Activated naive CD4-positive, alpha-beta T cell treated with anti-CD3 and anti-CD28 coated beads, Interleukin-2, amount 50 U/mL, for 24 hours (primary cell): ENCODE measurements at regions not wholly inside any gene's neighbourhood (a gene's known extent, or its start where the extent isn't known, plus 50 kb on each side); places are given as distances from the start of the nearest gene placed in this dataset.
"Not testable (repeated sequence)": the region's sequence is repeated elsewhere in the genome, so short reads cannot be mapped to it uniquely, and the experiment has no call there.

ENCODE experiments used
- H3K27ac Mint-ChIP-seq: one replicate; pipeline ENCODE4 v1.8.0; 2021; ENCODE audit warnings: mild to moderate bottlenecking, mixed read lengths
- H3K27me3 Mint-ChIP-seq: one replicate; pipeline ENCODE4 v1.8.0; 2021; ENCODE audit warnings: mixed read lengths
- H3K36me3 Mint-ChIP-seq: one replicate; pipeline ENCODE4 v1.8.0; 2021; ENCODE audit warnings: mixed read lengths
- H3K4me1 Mint-ChIP-seq: one replicate; pipeline ENCODE4 v1.8.0; 2021; ENCODE audit warnings: mixed read lengths
- H3K4me3 Mint-ChIP-seq: one replicate; pipeline ENCODE4 v1.8.0; 2021; ENCODE audit warnings: mild to moderate bottlenecking, mixed read lengths
- H3K9me3 Mint-ChIP-seq: one replicate; pipeline ENCODE4 v1.8.0; 2021; ENCODE audit warnings: mixed read lengths

- no peak overlapping the region for H3K27ac Mint-ChIP-seq
- H3K4me1 Mint-ChIP-seq = no peaks in the 10 kb centered on the region
- H3K36me3 Mint-ChIP-seq = peaks cover 2% of the 10 kb centered on the region
- peaks cover 16% of the 10 kb centered on the region for H3K9me3 Mint-ChIP-seq
- peaks cover 15% of the 10 kb centered on the region for H3K27me3 Mint-ChIP-seq
- H3K4me3 Mint-ChIP-seq = no peak overlapping the region
Observed at GRCh38 chr13:78084401-78084800, 165.8 kb upstream of the EDNRB start.

- peaks cover 5% of the 10 kb centered on the region for H3K27me3 Mint-ChIP-seq
- H3K36me3 Mint-ChIP-seq = peaks cover 2% of the 10 kb centered on the region
- peaks cover 16% of the 10 kb centered on the region for H3K9me3 Mint-ChIP-seq
- no peak overlapping the region for H3K4me3 Mint-ChIP-seq
- no peak overlapping the region for H3K27ac Mint-ChIP-seq
- no peaks in the 10 kb centered on the region for H3K4me1 Mint-ChIP-seq
Observed at GRCh38 chr13:78078168-78078567, 159.5 kb upstream of the EDNRB start.

GRCh38 chr13:78067290-78067689, 148.7 kb upstream of the EDNRB start:
- H3K4me1 Mint-ChIP-seq = no peaks in the 10 kb centered on the region
- peaks cover 1% of the 10 kb centered on the region for H3K27me3 Mint-ChIP-seq
- no peaks in the 10 kb centered on the region for H3K9me3 Mint-ChIP-seq
- no peaks in the 10 kb centered on the region for H3K36me3 Mint-ChIP-seq
- H3K4me3 Mint-ChIP-seq = no peak overlapping the region
- no peak overlapping the region for H3K27ac Mint-ChIP-seq

GRCh38 chr13:78065141-78065540, 146.5 kb upstream of the EDNRB start:
- H3K9me3 Mint-ChIP-seq = no peaks in the 10 kb centered on the region
- H3K36me3 Mint-ChIP-seq = no peaks in the 10 kb centered on the region
- peaks cover 1% of the 10 kb centered on the region for H3K27me3 Mint-ChIP-seq
- H3K4me3 Mint-ChIP-seq = no peak overlapping the region
- H3K4me1 Mint-ChIP-seq = no peaks in the 10 kb centered on the region
- H3K27ac Mint-ChIP-seq = no peak overlapping the region

- Mint-ChIP-seq H3K4me3 (no peak overlapping the region), H3K36me3 (no peaks in the 10 kb centered on the region), H3K27me3 (no peaks in the 10 kb centered on the region), H3K4me1 (no peaks in the 10 kb centered on the region), H3K9me3 (peaks cover under 1% of the 10 kb centered on the region), H3K27ac (no peak overlapping the region)
Observed at GRCh38 chr13:78061806-78062205, 143.2 kb upstream of the EDNRB start.

- Mint-ChIP-seq H3K36me3 (no peaks in the 10 kb centered on the region), H3K9me3 (peaks cover 7% of the 10 kb centered on the region), H3K27me3 (no peaks in the 10 kb centered on the region), H3K4me1 (no peaks in the 10 kb centered on the region), H3K27ac (no peak overlapping the region), H3K4me3 (no peak overlapping the region)
Observed at GRCh38 chr13:78060966-78061365, 142.3 kb upstream of the EDNRB start.

GRCh38 chr13:78056865-78057264, 138.2 kb upstream of the EDNRB start:
- H3K36me3 Mint-ChIP-seq, H3K4me1 Mint-ChIP-seq, H3K4me3 Mint-ChIP-seq, H3K27me3 Mint-ChIP-seq, H3K9me3 Mint-ChIP-seq, H3K27ac Mint-ChIP-seq: not testable (repeated sequence)

GRCh38 chr13:78054157-78054556, 135.5 kb upstream of the EDNRB start:
- no peak overlapping the region for H3K4me3 Mint-ChIP-seq
- peaks cover 7% of the 10 kb centered on the region for H3K9me3 Mint-ChIP-seq
- H3K36me3 Mint-ChIP-seq = no peaks in the 10 kb centered on the region
- H3K4me1 Mint-ChIP-seq = no peaks in the 10 kb centered on the region
- no peaks in the 10 kb centered on the region for H3K27me3 Mint-ChIP-seq
- H3K27ac Mint-ChIP-seq = no peak overlapping the region

- no peaks in the 10 kb centered on the region for H3K9me3 Mint-ChIP-seq
- no peaks in the 10 kb centered on the region for H3K36me3 Mint-ChIP-seq
- H3K27ac Mint-ChIP-seq = no peak overlapping the region
- no peaks in the 10 kb centered on the region for H3K4me1 Mint-ChIP-seq
- H3K27me3 Mint-ChIP-seq = no peaks in the 10 kb centered on the region
- H3K4me3 Mint-ChIP-seq = no peak overlapping the region
Observed at GRCh38 chr13:78047151-78047550, 128.5 kb upstream of the EDNRB start.

- H3K27ac Mint-ChIP-seq = no peak overlapping the region
- H3K9me3 Mint-ChIP-seq = no peaks in the 10 kb centered on the region
- no peak overlapping the region for H3K4me3 Mint-ChIP-seq
- H3K4me1 Mint-ChIP-seq = no peaks in the 10 kb centered on the region
- H3K27me3 Mint-ChIP-seq = no peaks in the 10 kb centered on the region
- H3K36me3 Mint-ChIP-seq = no peaks in the 10 kb centered on the region
Observed at GRCh38 chr13:78046331-78046730, 127.7 kb upstream of the EDNRB start.

GRCh38 chr13:78045916-78046315, 127.3 kb upstream of the EDNRB start:
- Mint-ChIP-seq H3K4me3 (no peak overlapping the region), H3K27ac (no peak overlapping the region), H3K4me1 (no peaks in the 10 kb centered on the region), H3K36me3 (no peaks in the 10 kb centered on the region), H3K27me3 (no peaks in the 10 kb centered on the region), H3K9me3 (no peaks in the 10 kb centered on the region)

GRCh38 chr13:78041366-78041765, 122.7 kb upstream of the EDNRB start:
- H3K36me3 Mint-ChIP-seq, H3K4me3 Mint-ChIP-seq, H3K9me3 Mint-ChIP-seq, H3K4me1 Mint-ChIP-seq, H3K27ac Mint-ChIP-seq, H3K27me3 Mint-ChIP-seq: not testable (repeated sequence)

- H3K4me1 Mint-ChIP-seq = no peaks in the 10 kb centered on the region
- no peak overlapping the region for H3K4me3 Mint-ChIP-seq
- H3K36me3 Mint-ChIP-seq = no peaks in the 10 kb centered on the region
- no peak overlapping the region for H3K27ac Mint-ChIP-seq
- H3K9me3 Mint-ChIP-seq = no peaks in the 10 kb centered on the region
- H3K27me3 Mint-ChIP-seq = no peaks in the 10 kb centered on the region
Observed at GRCh38 chr13:78040205-78040830, 121.7 kb upstream of the EDNRB start.

GRCh38 chr13:78036841-78037240, 118.2 kb upstream of the EDNRB start:
- H3K27ac Mint-ChIP-seq = no peak overlapping the region
- no peaks in the 10 kb centered on the region for H3K27me3 Mint-ChIP-seq
- no peaks in the 10 kb centered on the region for H3K9me3 Mint-ChIP-seq
- no peak overlapping the region for H3K4me3 Mint-ChIP-seq
- no peaks in the 10 kb centered on the region for H3K4me1 Mint-ChIP-seq
- H3K36me3 Mint-ChIP-seq = no peaks in the 10 kb centered on the region

- H3K36me3 Mint-ChIP-seq = no peaks in the 10 kb centered on the region
- H3K4me1 Mint-ChIP-seq = no peaks in the 10 kb centered on the region
- no peaks in the 10 kb centered on the region for H3K27me3 Mint-ChIP-seq
- H3K27ac Mint-ChIP-seq = no peak overlapping the region
- H3K4me3 Mint-ChIP-seq = no peak overlapping the region
- no peaks in the 10 kb centered on the region for H3K9me3 Mint-ChIP-seq
Observed at GRCh38 chr13:78035500-78035899, 116.9 kb upstream of the EDNRB start.

GRCh38 chr13:78033509-78033908, 114.9 kb upstream of the EDNRB start:
- Mint-ChIP-seq H3K4me3 (no peak overlapping the region), H3K27me3 (peaks cover 1% of the 10 kb centered on the region), H3K36me3 (no peaks in the 10 kb centered on the region), H3K9me3 (no peaks in the 10 kb centered on the region), H3K27ac (no peak overlapping the region), H3K4me1 (no peaks in the 10 kb centered on the region)

GRCh38 chr13:78032132-78032531, 113.5 kb upstream of the EDNRB start:
- Mint-ChIP-seq H3K27me3 (peaks cover 1% of the 10 kb centered on the region), H3K36me3 (no peaks in the 10 kb centered on the region), H3K9me3 (no peaks in the 10 kb centered on the region), H3K4me3 (no peak overlapping the region), H3K27ac (no peak overlapping the region), H3K4me1 (no peaks in the 10 kb centered on the region)
